NCI-H82 treated with DMSO at 0.1 percent for 48 hours (cell line): ENCODE measurements at regions not wholly inside any gene's neighbourhood (a gene's known extent, or its start where the extent isn't known, plus 50 kb on each side); places are given as distances from the start of the nearest gene placed in this dataset.

Experiments used
- DNase-seq: peaks from one replicate; lab custom pipeline; 2025; ENCODE audit not compliant: unreplicated experiment; lab: John Stamatoyannopoulos, UW

DNA sequence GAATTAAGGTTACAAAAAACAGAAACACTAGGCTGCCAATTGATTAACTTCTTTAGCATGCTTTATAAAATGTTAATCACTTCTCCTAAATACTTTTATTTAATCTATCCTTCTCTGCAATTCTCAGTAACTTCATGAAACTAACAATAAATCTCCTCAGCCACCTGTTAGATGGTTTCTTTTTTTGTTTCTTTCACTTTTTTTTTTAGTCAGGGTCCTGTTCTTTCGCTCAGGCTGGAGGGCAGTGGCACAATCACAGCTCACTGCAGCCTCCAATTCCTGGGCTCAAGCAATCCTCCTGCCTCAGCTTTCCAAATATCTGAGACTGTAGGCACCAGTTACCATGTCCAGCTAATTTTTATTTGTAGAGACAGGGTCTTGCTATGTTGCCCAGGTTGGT lies 213.4 kb upstream of the STK17B start:
- DNase-seq = no peak

GRCh38 chr2:196389670-196390069 lies 218.3 kb upstream of the STK17B start:
- DNase-seq = no peak

GRCh38 chr2:196390243-196391148 lies 219.1 kb upstream of the STK17B start:
- no peak for DNase-seq

DNA sequence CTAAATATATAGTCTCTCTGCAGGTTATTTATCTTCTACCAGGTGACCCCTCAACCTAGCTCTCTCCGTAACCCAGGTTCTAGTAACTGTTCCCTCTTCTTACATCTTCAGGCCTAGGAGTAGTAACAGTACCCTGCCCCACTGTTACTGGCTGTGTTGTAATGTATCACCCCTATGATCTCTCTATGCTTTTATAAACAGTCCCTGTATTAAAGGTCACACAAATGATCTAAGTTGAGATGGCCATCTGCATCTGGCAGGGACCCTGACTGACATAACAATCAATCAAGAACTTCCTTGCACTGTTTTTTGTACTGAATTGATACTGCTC lies 219.7 kb upstream of the STK17B start:
- DNase-seq = no peak

- DNase-seq = no peak
These were observed 227.7 kb upstream of the STK17B start for GRCh38 chr2:196399096-196399495.

DNA sequence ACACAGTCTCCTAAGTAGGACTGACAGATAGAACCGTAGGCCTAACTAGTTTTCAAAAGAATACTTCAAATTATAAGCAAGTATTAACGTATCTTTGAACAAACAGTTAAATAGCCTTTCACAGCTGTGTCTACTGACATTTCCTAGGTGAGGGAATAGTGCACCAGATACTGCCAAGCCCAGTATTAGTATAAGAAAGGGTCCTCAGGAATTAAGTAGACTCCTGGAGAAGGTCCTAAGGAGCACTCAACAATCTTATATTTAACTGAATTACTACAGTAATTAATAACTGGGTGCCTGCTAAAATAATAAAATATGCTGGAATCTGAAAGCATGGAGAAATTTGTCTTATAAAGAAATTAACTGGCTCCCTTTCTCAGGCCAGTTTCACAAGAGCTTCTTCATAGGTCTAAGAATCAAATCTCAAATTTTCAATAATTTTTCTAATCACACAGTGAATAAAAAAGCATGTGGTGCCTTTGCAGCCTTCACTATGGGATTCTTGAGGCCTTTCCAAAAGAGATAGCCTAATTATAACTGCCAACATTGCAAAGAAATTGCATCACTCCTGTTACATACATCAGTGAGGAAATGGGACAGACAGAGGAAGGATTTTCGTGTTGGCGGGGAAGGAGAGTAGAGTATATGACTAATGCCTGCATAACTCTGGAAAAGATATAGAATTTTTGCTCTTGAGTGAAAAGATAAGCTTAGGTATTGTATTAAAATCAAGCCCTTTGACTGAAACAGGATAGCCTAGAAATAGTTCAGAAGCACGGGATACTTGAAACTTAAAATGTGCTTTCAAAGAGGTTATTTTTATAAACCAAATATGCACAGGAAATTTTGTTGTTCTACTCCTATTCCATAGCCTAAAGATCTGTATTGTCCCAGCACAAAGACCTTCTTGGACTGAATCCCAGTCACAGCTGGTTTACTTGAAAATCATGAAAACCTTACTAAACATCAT lies 228.6 kb upstream of the STK17B start:
- DNase-seq = no peak

- no peak for DNase-seq
These were observed 232.1 kb upstream of the STK17B start for GRCh38 chr2:196403471-196403870.

GRCh38 chr2:196404276-196404675 lies 232.9 kb upstream of the STK17B start:
- DNase-seq = no peak

- DNase-seq = no peak
These were observed 231.7 kb upstream of the CCDC150 start for GRCh38 chr2:196407675-196408264.

GRCh38 chr2:196409376-196409775 lies 230.1 kb upstream of the CCDC150 start:
- no peak for DNase-seq

DNA sequence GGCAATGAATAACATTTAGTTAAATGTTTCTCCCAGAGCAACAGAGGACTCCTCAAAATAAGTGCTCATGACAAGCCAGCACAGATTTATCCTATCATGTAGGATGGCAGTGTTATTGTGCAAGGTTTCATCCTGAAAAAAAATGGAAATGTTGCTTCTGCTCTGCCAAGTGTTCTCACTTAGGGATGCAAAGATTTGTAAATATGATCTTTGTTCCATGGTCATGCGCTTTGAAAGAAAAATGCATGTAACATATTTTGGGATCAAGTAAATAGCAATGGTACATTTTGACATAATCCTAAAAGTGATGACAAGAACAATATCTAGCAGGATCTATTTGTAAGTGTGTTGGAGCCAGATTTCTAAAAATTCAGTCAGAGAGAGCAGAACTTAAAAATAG lies 229.5 kb upstream of the CCDC150 start:
- DNase-seq = no peak

- DNase-seq = no peak
These were observed 225.7 kb upstream of the CCDC150 start for GRCh38 chr2:196413821-196414274.

DNA sequence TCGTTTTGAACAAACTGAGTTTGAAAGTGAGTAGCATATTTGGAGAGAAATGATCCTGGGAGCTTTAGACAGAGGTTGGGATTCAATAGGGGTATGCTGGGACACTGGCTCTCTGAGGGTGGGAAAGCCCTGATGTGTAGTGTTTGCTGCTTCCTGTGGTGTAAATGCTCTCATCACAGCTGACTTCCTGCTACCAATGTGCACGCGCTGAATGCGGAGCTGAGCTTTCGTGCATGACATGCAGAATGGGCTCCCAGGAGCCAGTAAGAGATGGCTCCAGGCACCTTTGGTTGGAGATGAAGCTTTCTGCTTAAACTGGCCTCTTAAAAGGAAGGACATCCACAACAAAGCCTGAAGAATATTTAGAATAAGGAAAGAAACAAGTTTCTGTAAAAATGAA lies 224.1 kb upstream of the CCDC150 start:
- DNase-seq = no peak

GRCh38 chr2:196420143-196420542 lies 219.4 kb upstream of the CCDC150 start:
- DNase-seq = no peak

DNA sequence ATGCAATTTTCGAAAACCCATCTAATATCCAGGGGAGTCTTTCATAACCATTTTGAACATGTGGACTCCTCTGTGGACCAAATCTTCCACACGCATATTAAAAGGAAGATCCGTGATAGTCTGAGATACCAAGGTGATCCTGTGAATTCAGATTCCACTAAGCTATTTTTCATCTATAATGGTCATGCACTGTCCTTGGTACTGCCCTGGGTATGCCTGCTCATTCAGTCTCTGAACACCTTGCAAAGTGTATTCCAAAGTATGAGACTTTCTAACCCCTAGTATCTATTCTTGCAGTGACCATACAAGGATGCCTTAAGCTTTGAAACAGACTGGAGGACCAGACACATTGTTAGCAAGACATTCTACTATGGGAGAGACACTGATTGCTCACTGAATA lies 217.6 kb upstream of the CCDC150 start:
- DNase-seq = no peak

- peak; percentile 92 for DNase-seq
These were observed 217.2 kb upstream of the CCDC150 start for GRCh38 chr2:196422361-196422760.

DNA sequence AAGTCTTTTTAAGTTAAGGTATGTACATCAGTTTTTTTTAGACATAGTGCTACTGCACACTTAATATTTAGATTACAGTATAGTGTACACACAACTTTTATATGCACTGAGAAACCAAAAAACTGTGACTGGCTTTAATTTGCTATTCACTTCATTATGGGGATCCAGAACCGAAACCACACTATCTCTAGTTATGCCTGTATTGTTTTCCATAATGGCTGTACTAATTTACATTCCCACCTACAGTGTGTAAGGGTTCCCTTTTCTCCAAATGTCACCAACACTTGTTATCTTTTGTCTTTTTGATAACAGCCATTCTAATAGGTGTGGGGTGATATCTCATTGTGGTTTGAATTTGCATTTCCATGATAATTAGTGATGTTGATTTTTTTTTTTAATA lies 213.4 kb upstream of the CCDC150 start:
- DNase-seq = no peak

- DNase-seq = no peak
These were observed 211.4 kb upstream of the CCDC150 start for GRCh38 chr2:196427986-196428634.

GRCh38 chr2:196431076-196431475 lies 208.4 kb upstream of the CCDC150 start:
- DNase-seq = no peak

DNA sequence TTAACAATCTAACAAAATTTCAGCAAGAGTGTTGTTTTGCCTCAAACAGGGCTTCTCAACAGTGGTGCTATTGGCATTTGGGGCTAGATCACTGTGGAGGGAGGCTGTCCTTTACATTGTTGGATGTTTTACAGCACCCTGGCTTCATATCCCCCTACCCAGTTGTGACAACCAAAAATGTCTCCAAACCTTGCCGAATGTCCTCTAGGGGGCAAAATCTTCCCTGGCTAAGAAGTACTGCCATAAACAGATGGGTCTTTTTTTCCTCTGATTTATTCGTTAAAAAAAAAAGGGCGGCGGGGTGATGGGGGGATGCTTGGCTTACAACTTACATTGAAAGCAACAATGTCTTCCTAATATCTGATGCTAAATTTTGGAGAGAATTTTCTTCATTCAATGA lies 207.6 kb upstream of the CCDC150 start:
- no peak for DNase-seq

DNA sequence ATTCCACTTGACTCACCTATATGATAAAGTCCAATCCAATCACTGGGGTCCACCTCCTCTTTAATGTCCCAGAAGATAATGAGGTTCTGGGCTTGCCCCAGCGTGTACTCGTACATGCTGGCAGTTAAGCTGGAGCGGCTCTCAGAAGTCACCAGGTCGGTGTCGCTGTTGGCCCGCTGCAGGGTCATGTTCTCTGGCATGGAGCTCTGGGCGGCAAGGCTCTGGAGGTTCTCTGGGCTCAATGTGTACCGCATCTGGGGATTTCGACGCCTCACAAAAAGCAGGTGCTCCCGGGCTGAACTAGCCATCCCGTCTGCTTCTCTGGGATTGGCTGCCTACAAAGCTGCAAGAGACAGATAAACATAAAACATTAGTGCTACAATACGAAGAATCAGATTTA lies 206.4 kb upstream of the CCDC150 start:
- DNase-seq = no peak
